ENCODE measurements at regions not wholly inside any gene's neighbourhood (a gene's known extent, or its start where the extent isn't known, plus 50 kb on each side); places are given as distances from the start of the nearest gene placed in this dataset.
"Not testable (repeated sequence)": the region's sequence is repeated elsewhere in the genome, so short reads cannot be mapped to it uniquely, and the experiment has no call there.

DNA sequence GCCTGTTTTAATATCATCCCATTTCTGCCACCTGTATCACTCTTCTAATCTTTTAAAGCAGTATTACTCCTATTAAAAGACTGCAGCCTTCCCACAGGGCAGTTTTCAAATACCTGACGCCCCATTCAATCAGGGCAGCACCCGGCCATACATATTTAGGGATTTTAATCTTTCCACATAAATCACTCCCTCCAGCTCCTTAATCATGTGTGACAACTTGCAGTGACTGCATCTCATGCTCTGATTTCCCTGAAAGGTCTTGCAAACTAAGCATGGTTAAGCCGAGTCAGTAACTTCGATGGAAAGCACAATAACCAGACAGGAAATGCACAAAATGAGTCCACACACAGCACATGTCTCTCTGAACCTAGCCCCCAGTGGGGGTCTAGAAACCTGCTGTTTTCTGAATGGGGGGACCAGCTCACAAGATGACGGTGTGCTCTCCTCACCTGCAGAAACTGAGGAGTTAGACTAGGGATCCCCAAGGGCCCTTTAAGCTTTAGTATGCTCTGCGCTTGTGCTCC, 116.9 kb upstream of the CREB1 start:
- no peak for DNase-seq

DNA sequence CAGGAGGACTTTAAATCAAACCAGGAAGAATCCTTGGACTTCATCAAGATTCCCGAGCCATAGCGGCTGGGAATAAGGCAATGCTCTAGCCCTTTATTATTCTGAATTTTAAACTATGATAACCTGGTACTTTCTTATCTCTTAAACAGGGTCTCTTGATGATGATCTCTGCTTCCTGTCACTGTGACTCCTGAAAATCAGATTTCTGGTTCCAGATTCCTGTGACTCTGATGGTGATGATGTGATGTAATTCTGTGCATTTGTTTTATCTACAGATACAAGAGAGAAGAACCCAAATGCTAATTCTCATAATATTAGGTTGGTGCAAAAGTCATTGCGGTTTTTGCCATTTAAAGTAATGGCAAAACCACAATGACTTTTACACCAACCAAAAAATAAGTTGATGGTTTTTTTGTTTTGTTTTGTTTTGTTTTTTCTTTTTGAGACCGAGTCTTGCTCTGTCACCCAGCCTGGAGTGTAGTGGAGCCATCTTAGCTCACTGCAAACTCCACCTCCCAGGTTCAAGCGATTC, 116.3 kb upstream of the CREB1 start:
- no peak for DNase-seq

DNA sequence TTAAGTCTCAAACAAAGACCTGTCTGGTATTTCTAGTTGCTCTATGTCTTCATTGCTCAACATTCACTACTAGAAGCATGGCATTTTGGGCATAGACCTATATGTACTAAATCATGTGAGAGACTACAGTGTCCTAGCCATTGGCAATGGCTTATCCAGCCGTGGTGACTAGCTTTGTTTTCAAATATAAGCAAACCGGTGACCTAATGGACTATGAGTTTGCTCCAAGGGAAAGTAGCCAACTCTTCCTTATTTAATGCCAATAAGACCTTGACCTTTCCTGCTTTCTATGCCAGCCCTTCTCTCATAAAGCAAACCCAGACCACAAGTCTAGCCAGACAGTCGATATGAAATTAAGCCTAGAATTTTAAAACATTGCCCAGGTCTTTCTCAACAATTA, 113.7 kb upstream of the CREB1 start:
- DNase-seq: no peak

DNA sequence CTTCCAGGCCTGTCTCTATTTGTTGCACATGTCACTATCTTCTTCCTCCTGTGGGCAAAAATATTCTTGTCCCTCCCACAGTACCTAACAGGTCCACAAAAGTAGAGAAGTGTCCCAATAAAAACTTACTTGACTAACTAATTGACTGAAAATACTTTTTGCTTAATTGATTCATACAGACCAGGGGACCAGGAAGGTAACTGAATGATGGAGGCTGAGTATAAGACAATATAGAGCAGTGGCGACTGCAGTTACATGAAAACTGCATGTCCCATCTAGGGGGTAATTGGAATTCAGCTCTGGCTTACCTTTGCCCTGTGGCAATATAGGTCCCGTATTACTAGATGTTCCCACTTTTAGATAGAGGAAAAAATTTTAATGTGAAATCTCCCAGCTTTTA, 112.9 kb upstream of the CREB1 start:
- DNase-seq: no peak

DNA sequence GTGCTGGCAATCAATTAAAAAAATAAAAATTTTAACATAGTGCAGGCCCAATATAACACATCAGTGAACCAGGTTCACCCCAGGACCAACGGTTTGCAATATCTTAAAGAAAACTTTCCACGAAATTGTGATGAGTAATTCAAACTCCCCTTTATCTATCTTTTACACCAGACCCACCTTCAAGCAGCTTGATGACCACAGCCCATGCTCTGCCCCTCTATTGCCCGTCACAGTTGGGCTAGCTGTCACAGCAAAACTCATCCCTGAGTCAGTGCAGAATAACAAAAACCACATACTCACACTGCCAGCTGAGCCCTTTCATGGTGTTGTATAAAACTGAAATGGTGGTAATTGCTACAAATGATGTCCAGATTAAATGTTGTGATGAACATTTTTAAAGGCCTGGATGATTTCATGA, 112.5 kb upstream of the CREB1 start:
- DNase-seq: no peak

DNA sequence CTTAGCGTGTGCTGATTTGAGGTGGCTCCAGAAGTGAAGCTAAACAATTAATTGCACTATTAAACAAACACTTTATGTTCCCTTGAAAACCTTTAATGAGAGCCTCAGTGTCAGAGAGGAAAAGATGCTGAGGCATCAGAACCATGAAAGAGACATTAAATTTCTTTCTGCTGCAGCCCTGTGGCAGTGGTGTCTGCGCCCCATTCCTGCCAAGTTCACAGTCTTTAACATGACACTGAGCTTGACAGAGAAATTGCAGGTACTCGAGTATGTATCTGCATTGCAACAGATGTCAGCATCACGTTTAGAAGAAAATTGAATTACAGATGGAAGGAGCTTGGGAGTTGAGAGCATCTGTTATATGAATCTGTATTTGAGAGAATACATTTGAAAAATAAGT, 111.3 kb upstream of the CREB1 start:
- DNase-seq: no peak

DNA sequence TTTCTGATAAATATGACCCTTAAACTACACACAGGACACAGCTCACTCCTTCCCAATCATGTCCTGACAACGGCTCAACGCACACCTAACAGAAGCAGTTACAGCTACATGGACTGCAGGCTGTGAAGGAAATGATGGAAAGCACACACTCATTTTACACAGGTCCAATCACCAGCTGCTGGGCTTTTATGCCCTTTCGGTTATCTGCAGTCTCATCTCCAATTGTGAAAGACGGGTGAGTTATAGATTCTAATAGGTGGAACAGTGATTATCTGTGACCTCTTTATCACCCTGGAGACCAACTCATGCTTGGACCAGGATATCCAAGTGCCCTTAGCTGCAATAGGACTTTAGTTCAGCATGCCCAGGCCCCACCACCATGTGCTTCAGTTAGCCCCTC, 110.4 kb upstream of the CREB1 start:
- DNase-seq: no peak

DNA sequence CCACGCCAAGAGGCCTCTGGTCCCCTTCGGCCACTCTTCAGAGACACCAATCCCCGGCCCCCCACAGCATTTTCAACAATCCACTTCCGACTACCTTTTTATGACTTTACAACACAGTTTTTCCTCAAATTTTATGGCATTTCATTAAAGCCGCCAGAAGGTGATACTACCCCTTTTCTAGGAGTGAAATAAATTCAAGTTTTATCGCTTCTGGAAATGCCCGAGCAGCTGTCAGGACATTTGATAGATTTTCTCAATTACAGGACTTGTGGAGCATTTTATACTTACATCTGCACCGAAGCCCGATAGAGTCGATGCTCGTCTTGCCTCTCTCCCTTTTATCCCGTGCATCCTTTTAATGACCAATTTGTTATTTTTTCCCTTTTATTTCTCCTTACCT, 108.1 kb upstream of the CREB1 start:
- DNase-seq: no peak

DNA sequence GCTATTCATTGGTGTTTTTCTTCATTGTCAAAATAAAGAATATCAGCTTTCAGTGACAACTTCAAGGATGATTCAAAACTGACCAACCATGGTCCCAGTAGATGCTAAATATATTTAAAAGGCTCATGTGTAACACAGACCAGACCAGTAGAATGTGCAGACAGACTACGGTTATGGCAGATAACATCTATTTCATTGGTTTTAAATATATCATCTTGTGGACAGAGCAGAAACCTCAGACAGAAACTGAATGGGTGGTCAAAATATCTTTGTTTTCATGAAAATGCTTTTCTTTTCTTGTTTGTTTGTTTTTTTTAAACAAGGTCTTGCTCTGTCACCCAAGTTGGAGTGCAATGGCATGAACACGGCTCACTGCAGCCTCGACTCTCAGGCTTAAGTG, 107.4 kb upstream of the CREB1 start:
- DNase-seq: no peak

DNA sequence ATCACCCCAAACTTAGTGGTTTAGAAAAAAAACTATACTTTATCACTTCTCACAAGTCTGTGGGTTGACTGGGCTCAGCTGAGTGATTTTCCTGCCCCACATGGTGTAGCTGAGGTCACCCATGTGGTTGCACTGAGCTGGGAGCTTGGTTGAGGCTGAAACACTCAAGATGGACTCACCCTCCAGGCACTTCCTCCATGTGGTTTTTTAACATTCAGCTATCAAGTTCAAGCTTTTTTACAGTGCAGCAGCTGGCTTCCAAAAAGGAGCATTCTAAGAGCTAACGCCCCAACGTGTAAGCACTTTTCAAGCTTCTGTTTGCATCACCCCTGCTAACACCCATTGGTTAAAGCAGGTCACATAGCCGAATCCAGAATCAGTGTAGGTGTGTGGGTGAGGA, 105.9 kb upstream of the CREB1 start:
- peak; percentile 47 to 68 (median 66) for DNase-seq

DNA sequence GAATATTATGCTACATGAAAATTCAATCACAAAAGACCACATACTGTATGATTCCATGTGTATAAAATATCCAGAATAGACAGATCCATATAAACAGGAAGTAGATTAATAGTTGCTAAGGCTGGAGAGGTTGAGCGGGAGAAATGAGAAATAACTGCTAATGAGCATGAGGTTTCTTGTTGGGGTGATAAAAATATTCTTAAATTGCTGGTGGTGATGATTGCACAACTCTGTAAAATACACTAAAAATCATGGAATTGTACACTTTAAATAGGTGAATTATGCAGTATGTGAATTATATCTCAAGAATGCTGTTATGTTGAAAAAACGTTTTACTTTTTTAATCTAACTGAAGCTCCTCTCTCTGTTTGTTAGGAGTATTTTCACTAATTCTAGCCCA, 101.8 kb upstream of the CREB1 start:
- DNase-seq: no peak

DNA sequence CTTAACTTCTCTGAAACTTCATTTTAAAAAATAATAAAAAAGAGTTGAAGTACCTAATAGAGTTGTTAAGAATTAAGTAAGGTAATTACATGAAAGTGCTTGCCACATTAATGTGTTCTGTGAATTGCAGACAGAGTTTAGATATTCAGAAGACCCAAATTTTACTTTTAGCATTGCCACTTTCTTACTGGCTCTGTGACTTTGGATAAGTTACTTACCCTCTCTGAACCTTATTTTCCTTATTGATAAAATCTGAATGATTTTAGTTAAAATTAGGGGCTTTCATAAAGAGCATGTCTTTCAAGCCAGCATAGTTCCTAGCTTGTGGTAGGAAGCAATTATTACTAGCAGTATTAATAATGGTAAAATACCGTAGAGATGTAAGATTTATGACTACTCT, 101.2 kb upstream of the CREB1 start:
- no peak for DNase-seq

DNA sequence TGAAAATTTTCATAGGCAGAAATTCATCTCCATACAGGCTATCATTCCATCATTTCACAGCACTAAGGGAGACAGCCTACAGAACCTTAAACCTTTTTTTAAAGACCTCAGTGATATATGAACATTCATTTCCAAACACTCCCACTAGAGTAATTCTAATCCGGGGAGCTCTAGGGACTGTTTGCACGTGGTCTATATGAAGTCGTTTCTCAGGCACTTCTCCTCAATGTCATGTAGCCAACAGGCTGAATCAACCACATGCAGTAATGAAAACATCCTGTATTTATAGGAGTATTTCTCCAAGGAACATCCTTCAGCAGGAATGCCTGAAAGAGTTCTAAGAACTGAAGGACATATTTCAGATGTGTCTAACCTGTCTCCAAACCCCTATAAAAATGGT, 97.3 kb upstream of the CREB1 start:
- DNase-seq: no peak

DNA sequence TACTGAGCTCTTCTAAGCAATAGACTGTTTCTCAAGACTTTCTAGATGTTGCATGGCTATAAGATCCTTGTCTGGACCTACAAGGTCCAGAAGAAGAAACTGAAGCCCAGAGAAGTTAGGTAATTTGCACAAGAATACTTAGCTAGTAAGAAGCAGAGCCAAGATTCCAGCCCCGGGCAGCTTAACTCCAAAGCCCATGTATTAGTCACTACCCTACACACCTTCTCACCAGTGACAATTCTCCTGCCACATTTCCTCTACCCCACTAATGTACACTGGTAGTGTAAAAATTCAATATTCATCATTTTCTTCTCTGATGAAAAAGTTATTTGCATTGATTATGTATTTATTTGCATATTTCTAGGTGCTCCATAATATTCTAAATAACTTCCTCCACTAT, 95.5 kb upstream of the CREB1 start:
- no peak for DNase-seq

DNA sequence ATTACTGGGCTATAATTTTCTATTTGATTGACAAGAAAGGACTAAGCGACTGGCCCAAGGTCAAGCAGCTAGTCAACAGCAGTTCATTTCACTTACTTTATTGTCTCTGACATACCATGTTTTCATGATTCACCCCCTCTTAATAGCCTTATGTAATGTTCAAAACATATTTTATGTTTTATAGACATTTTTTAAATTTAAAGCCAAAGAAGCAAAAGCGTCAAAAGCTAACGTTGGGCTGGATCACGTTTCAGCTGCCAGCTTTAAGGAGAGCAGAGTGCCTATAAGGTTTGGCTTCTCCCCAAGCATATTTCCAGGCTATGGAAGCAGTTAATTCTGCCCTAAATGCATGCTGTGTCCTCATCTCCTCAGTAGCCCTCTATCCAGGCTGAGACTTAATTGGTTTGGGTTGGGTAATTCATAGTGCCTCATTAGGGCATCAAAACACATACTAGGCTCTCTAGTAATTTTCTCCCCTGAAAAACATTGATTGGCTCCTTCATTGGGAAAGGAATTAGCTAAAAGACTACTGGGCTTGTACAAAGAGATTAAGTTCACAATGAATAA, 94.8 kb upstream of the CREB1 start:
- no peak for DNase-seq

DNA sequence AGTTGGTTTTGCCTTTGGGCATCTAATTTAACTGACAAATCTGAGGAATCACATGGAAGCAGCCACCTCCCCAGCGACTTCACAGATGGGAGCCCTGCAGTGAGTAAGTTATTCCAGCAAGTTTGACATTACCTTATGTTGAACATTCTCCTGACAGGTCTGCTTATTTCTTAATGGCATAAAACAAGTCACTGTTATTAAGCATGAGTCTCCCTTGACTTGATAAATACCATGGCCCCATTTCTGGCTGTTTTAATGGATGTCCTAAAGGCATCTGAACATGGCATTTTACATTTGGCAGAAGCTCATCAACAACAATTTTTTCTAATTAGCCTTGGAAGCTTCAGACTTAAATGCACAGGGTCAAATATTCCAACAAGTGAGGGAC, 92.6 kb upstream of the CREB1 start:
- no peak for DNase-seq

DNA sequence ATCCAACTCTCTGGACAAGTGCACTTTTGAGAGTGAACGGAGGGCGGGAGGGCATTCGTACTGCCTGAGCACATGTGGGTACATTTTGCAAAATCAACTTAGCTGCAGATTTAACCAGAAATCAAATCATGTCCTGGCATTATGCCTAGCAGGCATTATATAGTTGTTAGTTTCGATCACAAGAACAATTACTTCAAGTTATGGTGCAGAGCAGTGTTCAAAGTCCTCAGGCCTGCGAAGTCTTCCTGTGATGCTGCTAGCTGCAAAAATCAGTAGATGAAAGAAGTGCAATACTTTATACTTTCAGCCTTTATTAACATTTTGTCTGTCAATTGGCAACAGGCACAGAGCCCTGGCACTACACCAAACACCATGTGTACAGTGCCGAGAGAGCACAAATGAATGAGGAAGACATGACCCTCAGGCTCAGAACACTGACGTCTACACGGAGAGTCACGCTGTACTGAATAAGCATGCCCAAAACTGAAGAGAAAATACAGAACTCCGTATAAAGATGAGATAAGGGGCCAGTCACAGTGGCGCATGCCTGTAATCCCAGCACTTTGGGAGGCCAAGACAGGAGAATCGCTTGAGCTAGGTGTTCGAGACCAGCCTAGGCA, 92.1 kb upstream of the CREB1 start:
- DNase-seq: no peak

DNA sequence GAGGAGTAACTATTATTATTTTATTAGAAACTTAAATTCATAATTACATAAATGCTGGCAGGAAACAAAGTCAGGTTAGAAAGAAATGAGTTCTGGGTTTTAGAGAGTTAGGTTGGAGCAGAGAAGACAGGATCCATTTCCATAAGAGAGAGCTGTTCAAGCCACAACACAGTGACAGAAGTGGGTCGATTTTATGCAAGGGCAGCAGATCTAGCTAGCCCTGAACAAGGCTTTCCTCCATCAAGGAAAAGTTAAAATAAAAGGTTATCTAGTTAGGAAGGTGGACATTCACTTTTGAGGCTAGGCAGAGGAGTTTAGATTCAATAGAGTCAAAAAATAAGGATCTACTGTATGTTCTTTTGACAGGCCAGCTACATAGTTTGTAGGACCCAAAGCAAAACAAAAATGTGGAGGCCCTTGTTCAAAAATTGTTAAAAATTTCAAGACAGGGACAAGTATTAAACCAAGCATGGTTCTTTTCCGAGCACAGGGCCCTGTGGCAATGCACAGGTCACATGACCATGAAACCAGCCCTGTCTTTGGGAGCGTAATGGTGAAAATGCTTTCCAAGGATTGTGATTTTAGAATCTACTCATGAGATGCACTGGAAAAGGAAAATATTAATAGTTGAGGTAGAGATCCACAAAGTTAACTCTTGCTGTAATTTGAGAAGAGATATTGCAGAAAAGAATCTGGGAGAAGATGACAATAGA, 91.2 kb upstream of the CREB1 start:
- DNase-seq: no peak

DNA sequence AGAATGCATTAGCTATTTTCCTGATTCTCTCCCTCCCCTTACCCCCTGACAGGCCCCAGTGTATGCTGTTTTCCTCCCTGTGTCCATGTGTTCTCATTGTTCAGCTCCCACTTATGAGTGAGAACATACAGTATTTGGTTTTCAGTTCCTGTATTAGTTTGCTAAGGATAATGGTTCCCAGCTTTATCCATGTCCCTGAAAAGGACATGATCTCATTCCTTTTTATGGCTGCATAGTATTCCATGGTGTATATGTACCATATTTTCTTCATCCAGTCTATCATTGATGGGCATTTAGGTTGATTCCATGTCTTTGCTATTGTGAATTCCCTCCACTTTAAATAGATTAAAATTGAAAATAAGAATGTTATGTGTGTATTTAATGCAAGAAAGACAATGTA, 89.9 kb upstream of the CREB1 start:
- not testable (repeated sequence) for DNase-seq

DNA sequence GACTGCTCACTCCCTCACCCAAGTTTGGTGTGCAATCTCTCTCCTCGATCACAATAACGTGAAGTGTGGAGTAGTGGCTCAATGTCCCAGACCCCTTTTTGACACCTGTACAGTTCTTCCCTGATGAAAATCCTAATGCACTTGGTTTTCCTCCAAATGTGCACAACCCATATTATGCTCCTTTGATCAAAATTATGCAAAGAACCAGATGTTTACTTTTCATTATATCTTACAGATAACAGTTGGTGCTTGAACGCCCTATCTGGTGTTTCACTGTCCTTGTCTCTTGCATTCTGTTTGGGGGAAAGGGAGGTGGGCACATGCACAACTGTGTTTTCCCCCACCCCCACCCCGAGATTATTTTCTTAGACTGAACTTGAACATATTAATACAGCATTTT, 85.0 kb upstream of the CREB1 start:
- no peak for DNase-seq

DNA sequence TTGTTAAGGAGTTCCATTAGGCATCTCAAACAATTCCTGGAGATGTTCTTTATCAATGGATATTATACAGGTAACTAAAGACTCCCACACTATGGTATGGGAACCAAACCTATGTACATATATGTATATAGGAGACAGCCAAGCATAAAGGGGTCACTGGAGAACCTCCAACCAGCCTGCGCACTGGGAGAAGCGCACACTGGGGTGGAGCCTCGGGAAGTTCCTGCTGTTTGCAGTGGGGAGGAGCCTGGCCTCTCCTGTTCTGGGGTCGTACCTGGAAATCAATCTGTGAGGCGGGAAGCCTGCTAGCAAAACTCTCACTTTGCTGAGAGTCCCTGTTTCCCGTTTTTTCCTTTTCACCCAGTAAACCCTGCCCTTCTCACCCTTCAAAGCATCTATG, 83.1 kb upstream of the CREB1 start:
- DNase-seq: no peak

DNA sequence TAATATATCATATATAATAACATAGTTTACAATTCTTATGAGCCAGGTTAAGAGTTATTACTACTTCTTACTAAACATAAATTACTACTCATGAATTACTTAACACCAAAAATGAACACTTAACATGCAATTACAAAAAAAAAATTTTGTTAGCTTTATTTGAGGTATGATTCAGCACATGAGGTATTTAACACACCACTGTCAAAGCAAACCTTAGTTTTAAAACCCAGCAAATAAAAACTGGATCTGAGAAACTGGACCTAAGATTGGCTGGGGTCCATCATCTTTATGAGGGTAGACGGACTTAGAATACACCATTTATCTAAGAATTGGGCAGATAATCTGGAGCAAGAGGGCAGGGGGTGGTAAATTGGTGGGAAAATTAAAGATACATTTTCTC, 81.8 kb upstream of the CREB1 start:
- no peak for DNase-seq

DNA sequence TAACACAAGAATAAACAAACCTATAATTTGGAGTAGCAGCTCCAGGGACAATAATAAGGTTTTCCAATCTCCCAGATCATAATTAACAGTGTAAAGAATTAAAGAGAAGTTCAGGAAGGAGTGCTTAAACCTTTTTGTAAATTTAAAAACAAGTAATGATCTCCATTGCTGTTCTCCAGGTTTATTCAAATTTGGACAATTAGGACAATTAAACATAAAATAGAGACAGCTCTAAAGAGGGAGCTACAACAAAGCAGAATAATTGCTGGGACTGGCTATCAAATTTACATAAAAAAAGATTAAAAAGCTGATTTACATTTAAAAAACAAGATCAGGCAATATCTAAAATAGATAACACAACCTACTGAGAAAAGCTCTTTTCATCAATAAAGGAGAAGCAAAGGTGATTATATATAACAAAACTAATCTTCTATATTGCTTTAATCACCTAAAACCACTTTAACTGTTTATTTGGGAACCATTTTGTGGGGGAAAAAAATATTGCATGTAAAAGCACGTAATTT, 80.1 kb upstream of the CREB1 start:
- DNase-seq: no peak

DNA sequence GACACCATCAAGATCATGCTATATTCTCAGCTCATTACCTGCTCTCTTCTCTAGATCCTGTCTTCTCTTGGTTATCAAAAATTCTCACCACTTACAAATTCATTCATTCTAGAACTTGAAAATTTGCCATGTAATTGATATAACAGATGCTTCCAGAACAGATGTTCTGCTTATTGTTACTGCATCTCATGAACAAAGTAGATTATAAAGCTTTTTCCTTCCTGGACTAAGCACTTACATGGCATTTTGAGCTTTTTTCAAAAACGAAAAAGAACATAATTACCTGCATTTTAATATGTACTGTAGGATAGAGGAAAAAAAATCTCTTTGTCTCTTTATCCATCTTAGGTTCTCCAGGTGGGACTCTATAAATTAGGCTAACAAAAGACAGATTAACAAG, 79.6 kb upstream of the CREB1 start:
- no peak for DNase-seq

Data from suppressor macrophage (primary cell).